ENCODE measurements at regions not wholly inside any gene's neighbourhood (a gene's known extent, or its start where the extent isn't known, plus 50 kb on each side); places are given as distances from the start of the nearest gene placed in this dataset.
A peak's percentile ranks its signal among the peaks of the same experiment; 100 is the strongest.
"Not testable (repeated sequence)": the region's sequence is repeated elsewhere in the genome, so short reads cannot be mapped to it uniquely, and the experiment has no call there.

- DNase-seq: no peak
- in situ Hi-C loops (cut with MboI; ENCODE audit: low pct_unique_long_range_greater_than_20kb, low sequenced_read_pairs): no loop called here
These were observed 305.0 kb downstream of the TYW1 start for GRCh38 chr7:67301667-67302066.

DNA sequence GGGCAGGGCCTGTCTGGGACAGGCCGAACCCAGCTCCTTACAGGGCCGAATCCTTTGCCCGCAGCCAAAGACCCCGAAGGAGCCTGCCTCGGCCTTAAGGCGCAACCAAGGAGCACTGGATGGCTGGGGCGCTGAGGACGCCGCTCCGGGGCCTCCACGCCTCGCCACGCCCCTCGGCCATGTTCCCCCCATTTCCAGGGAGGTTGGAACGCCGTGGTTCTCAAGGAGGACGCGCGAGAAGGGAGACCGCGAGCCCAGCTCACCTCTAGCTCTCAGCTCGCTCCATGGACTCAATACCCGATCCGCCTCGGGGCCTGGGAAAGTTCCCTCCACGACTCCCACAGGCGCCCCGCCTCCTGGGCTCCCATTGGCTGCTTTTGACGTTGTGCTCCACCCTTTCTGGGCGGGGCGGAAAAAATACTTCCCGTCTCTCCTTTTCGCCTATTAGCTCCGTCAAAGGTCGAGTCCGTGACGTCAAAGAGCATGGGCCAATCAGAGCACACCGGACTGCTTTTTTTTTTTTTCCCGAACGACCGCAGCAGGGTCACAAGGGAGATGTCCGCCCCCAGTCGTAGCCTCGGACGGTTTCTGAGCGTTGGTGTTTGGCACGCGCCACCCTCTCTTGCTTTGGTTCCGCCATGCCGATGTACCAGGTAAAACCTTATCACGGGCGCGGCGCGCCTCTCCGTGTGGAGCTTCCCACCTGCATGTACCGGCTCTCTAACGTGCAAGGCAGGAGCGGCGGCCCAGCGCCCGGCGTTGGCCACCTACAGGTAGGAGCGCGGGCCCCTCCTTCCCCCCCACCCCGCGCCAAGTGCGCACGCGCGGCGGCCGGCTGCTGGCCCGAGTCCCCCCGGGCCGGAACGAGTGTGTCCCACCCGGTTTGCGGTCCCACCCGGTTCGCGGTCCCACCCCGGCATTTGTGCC is 305.7 kb downstream of the TYW1 start:
- in situ Hi-C loops (cut with MboI; ENCODE audit: low pct_unique_long_range_greater_than_20kb, low sequenced_read_pairs): no loop called here
- peak; percentile 100 for DNase-seq

DNA sequence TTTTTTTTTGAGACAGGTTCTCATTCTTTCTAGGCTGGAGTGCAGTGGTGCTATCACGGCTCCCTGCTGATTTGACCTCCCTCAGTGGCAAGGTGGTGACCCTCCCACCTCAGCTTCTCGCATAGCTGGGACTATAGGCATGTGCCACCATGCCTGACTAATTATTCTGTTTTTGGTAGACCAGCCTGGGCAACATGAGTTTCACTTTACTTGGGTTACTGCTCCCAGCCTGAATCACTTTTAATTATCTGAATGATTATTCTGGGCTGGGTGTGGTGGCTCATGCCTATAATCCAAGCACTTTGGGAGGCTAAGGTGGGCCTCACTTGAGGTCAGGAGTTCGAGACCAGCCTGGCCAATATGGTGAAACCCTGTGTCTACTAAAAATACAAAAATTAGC is 308.2 kb downstream of the TYW1 start:
- in situ Hi-C loops (cut with MboI; ENCODE audit: low pct_unique_long_range_greater_than_20kb, low sequenced_read_pairs); DNase-seq: not testable (repeated sequence)

DNA sequence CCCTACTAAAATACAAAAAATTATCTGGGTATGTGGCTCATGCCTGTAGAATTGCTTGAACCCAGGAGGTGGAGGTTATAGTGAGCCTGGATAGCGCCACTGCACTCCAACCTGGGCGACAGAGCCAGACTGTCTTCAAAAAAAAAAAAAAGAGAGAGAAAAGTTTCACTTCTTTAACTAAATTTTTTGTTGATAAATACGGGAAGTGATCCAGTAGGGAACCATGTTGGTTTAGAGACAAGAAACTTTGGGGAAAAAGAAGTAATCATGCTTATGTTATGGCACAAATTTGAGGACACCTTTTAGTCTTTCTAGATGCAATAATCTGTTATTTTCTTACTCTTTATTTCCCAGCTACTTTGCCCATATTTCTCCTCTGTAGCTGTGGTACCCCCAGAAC is 309.7 kb downstream of the TYW1 start:
- in situ Hi-C loops (cut with MboI; ENCODE audit: low pct_unique_long_range_greater_than_20kb, low sequenced_read_pairs): no loop called here
- DNase-seq: no peak

GRCh38 chr7:67309764-67310549 is 313.3 kb downstream of the TYW1 start:
- in situ Hi-C loops (cut with MboI; ENCODE audit: low pct_unique_long_range_greater_than_20kb, low sequenced_read_pairs): no loop called here
- no peak for DNase-seq

- no peak for DNase-seq
These were observed 315.3 kb downstream of the TYW1 start for GRCh38 chr7:67311901-67312300.

GRCh38 chr7:67313213-67313612 is 316.6 kb downstream of the TYW1 start:
- DNase-seq: no peak
- in situ Hi-C loops (cut with MboI; ENCODE audit: low pct_unique_long_range_greater_than_20kb, low sequenced_read_pairs): no loop called here

More at GRCh38 chr7:67311901-67312300, 315.3 kb downstream of the TYW1 start:
- in situ Hi-C loops (cut with MboI; ENCODE audit: low pct_unique_long_range_greater_than_20kb, low sequenced_read_pairs): no loop called here

DNA sequence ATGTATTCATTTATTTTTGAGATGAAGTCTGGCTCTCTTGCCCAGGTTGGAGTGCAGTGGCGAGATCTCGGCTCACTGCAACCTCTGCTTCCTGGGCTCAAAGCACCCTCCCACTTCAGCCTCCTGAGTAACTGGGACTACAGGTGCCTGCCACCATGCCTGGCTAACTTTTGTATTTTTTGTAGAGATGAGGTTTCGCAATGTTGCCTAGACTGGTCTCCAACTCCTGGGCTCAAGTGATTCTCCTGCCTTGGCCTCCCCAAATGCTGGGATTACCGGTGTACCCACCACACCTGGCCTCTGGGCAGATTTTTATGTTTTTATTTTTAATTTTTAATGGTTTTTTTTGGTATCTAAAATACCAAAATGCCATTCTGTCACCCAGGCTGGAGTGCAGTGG is 320.3 kb downstream of the TYW1 start:
- DNase-seq; in situ Hi-C loops (cut with MboI; ENCODE audit: low pct_unique_long_range_greater_than_20kb, low sequenced_read_pairs): not testable (repeated sequence)

DNA sequence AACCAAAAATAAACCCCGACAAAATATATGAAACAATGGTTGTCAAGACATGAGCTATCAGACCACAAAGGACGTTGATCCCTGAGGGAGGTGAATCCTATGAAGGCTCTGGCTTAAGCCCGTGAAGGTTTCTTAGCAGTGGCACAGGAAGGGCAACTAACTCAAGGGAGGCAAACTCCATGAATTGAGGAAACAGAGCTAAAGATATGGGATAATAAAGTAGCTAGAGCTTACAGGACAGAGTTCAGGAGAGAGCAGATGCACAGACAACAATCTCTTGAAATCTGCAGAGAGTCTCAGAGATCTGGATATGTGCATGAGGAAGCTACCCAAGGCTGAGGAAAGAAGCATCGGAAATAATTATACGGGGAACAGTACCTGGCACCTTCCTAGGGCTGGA is 331.6 kb downstream of the TYW1 start:
- DNase-seq; in situ Hi-C loops (cut with MboI; ENCODE audit: low pct_unique_long_range_greater_than_20kb, low sequenced_read_pairs): not testable (repeated sequence)

DNA sequence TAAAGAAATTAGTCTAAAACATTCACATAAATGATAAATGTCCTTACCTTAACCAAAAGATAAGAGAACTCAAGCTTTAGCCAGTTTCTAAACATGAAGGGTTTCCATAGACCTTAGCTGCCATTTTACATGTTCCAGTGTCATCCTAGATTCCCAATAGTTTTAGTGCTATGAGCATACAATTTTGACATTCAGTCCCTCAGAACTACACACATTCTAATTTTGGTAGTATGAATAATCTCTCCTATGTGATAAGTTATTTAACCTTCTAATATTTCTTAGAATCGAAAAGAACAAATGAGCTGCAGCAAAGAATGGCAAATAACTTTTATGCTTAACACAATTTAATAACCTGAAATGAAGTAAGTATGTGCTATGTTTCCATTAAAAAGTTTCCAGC is 338.5 kb downstream of the TYW1 start:
- in situ Hi-C loops (cut with MboI; ENCODE audit: low pct_unique_long_range_greater_than_20kb, low sequenced_read_pairs): not testable (repeated sequence)

GRCh38 chr7:67335663-67336062 is 339.0 kb downstream of the TYW1 start:
- DNase-seq; in situ Hi-C loops (cut with MboI; ENCODE audit: low pct_unique_long_range_greater_than_20kb, low sequenced_read_pairs): not testable (repeated sequence)

More for the DNA sequence above, 338.5 kb downstream of the TYW1 start:
- DNase-seq: not testable (repeated sequence)

- in situ Hi-C loops (cut with MboI; ENCODE audit: low pct_unique_long_range_greater_than_20kb, low sequenced_read_pairs); DNase-seq: not testable (repeated sequence)
These were observed 341.9 kb downstream of the TYW1 start for GRCh38 chr7:67338545-67338944.

DNA sequence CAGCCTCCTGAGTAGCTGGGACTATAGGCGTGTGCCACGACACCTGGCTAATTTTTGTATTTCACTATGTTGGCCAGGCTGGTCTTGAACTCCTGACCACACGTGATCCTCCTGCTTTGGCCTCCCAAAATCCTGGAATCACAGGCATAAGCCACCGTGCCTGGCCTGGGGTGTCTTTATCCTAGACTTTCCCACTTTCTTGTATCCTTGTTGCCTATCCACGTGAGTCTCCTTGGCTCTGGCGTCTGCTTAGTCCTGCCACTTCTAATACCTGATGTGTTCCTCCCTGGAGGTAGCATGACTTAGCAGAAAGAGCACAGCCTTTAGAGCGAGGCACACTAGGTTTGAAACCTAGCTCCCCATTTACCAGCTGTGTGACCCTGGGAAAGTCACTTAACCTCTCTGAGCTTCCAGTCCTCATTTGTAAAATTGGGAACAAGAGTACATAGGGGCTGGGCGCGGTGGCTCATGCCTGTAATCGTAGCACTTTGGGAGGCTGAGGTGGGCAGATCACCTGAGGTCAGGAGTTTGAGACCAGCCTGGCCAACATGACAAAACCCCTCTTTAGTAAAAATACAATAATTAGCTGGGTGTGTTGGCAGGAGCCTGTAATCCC is 344.6 kb downstream of the TYW1 start:
- no peak for DNase-seq
- in situ Hi-C loops (cut with MboI; ENCODE audit: low pct_unique_long_range_greater_than_20kb, low sequenced_read_pairs): no loop called here

GRCh38 chr7:67343114-67343513 is 346.5 kb downstream of the TYW1 start:
- no peak for DNase-seq
- in situ Hi-C loops (cut with MboI; ENCODE audit: low pct_unique_long_range_greater_than_20kb, low sequenced_read_pairs): no loop called here

DNA sequence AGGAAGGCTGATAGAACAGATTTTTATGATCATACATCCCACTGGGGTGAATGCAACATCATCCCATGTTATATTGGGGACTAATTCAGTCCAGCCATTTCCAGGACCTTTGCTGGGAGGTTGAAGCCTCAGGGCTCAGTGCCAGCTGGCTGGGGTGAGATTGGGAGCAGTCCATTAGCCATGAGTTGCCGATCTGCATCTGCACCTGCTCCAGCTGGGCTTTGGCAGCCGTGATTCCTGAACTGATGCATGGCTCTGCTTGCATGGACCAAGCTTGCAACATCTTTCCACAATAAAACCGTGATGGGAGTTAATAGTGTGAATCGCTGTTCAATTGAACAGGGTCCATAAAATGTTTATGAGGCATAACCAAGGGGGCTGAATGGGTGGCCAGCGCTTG is 346.9 kb downstream of the TYW1 start:
- in situ Hi-C loops (cut with MboI; ENCODE audit: low pct_unique_long_range_greater_than_20kb, low sequenced_read_pairs): no loop called here
- DNase-seq: no peak

DNA sequence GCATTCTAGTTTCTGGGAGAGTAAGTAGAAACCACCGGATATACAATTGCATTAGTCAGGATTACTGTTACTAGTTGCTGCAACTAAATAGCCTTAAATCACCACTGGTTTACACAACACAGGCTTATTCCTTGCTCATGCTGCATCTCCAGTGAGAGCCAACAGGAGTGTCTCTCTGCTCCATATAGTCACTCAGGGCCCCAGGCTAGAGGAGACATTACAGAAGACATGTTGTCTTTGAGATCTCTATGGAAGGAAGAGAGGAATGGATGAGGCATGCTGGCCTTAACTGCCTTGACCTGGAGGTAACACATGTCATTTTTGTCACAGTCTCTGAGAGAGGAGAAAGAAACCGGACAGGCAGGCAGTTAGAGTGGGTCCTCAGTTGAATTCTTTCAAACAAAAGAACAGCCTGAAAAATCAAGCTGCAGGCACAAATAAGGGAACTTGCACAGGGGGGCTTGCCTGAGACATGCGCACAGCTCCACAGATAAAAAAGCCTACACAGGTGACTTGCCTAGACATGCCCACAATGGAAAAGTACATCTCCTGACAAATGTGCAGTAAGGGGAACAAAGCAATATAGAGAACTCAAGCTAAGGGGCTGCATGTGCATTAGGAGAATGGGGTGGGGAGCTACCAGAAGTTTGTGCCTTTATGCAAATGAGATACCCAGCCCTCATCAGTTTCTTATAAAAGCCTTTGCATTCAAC is 348.0 kb downstream of the TYW1 start:
- in situ Hi-C loops (cut with MboI; ENCODE audit: low pct_unique_long_range_greater_than_20kb, low sequenced_read_pairs): no loop called here

DNA sequence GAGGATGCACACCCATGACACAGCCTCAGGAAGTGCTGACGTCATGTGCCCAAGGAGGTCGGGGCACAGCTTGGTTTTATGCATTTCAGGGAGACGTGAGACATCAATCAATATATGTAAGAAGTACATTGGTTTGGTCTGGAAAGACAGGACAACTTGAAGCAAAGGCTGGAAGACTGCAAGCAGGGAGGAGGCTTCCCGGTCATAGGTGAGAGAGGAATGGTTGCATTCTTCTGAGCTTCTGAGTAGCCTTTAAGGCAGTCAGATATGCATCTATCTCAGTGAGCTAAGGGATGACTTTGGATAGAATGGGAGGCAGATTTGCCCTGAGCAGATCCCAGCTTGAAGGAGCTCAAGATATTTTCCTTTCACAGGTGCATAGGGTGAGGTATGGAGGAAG is 349.5 kb downstream of the TYW1 start:
- DNase-seq: no peak
- in situ Hi-C loops (cut with MboI; ENCODE audit: low pct_unique_long_range_greater_than_20kb, low sequenced_read_pairs): no loop called here

More for the DNA sequence above, 348.0 kb downstream of the TYW1 start:
- peak; percentile 65 for DNase-seq

- in situ Hi-C loops (cut with MboI; ENCODE audit: low pct_unique_long_range_greater_than_20kb, low sequenced_read_pairs): no loop called here
These were observed 350.2 kb downstream of the TYW1 start for GRCh38 chr7:67346876-67347275.

DNA sequence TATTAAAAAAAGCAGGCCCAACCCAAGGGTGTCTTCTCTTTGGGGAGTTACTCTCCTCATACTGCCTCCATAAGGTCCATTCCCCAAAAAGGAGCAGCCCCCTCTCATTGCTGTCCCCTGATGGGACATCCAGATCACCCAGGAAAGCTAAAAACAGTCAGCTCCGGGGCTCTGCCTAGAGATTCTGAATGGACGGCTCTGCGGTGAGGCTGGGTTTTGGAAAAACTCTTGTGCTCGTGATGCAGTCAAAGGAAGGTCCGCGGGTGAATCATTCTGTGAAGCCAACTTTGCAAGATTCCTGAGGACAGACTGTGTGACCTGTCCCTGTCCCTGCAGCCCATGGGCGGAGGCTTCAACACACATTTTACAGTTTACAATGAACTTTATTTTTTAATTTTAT is 351.5 kb downstream of the TYW1 start:
- in situ Hi-C loops (cut with MboI; ENCODE audit: low pct_unique_long_range_greater_than_20kb, low sequenced_read_pairs): no loop called here
- DNase-seq: no peak

More at GRCh38 chr7:67346876-67347275, 350.2 kb downstream of the TYW1 start:
- DNase-seq: no peak

All from KBM-7 (cell line).